Stimulated activated memory B cell treated with anti-CD40 and anti-IgM and Interleukin-4, amounts not matched to agents 10 μg/mL and 1 μg/mL and 100 μg/mL, for 72 hours (primary cell): ENCODE measurements at regions not wholly inside any gene's neighbourhood (a gene's known extent, or its start where the extent isn't known, plus 50 kb on each side); places are given as distances from the start of the nearest gene placed in this dataset.

Source experiments
- ATAC-seq: fragments of 150-1000 bp; cut with Tn5 transposase; 2 replicates; pipeline ENCODE4 v1.10.0; 2021
- H3K27ac Mint-ChIP-seq: one replicate; pipeline ENCODE4 v1.8.0; 2022; ENCODE audit warnings: mild to moderate bottlenecking, mixed read lengths
- H3K27me3 Mint-ChIP-seq: one replicate; pipeline ENCODE4 v1.8.0; 2022; ENCODE audit warnings: mixed read lengths
- H3K36me3 Mint-ChIP-seq: one replicate; pipeline ENCODE4 v1.8.0; 2022; ENCODE audit warnings: mixed read lengths
- H3K4me1 Mint-ChIP-seq: one replicate; pipeline ENCODE4 v1.8.0; 2022; ENCODE audit warnings: mixed read lengths
- H3K4me3 Mint-ChIP-seq: one replicate; pipeline ENCODE4 v1.8.0; 2022; ENCODE audit warnings: mild to moderate bottlenecking, moderate library complexity, mixed read lengths
- H3K9me3 Mint-ChIP-seq: one replicate; pipeline ENCODE4 v1.8.0; 2022; ENCODE audit warnings: mixed read lengths

GRCh38 chr7:33841705-33842129, 63.6 kb upstream of the BMPER start:
- H3K27ac Mint-ChIP-seq: no peak overlapping the region
- no peaks in the 10 kb centered on the region for H3K36me3 Mint-ChIP-seq
- no peak for ATAC-seq
- no peak overlapping the region for H3K4me3 Mint-ChIP-seq
- no peaks in the 10 kb centered on the region for H3K27me3 Mint-ChIP-seq
- no peaks in the 10 kb centered on the region for H3K4me1 Mint-ChIP-seq
- peaks cover 7% of the 10 kb centered on the region for H3K9me3 Mint-ChIP-seq

DNA sequence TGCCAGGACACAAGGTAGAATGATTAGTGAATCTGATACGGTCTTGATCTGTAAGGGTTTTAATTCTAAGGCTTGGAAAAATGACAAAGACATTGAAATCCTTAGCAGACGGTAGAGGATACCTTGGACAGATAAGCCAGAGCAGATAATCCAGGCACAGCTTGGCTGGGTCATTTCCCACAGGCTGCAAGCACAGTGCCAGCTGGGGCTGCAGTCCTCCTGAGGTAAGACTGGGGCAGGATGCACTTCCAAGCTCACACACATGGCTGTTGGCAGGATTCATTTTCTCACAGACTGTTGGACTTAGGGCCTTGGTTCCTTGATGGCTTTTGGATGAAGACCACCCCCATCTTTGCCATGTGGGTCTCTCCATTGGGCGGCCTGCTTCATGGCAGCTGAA, 63.2 kb upstream of the BMPER start:
- Mint-ChIP-seq H3K4me3 (no peak overlapping the region), H3K9me3 (peaks cover 3% of the 10 kb centered on the region), H3K27me3 (no peaks in the 10 kb centered on the region), H3K27ac (no peak overlapping the region), H3K4me1 (no peaks in the 10 kb centered on the region), H3K36me3 (no peaks in the 10 kb centered on the region)
- ATAC-seq: no peak

- Mint-ChIP-seq H3K36me3 (no peaks in the 10 kb centered on the region), H3K27me3 (peaks cover 20% of the 10 kb centered on the region), H3K27ac (no peak overlapping the region), H3K4me3 (no peak overlapping the region), H3K9me3 (peaks cover 3% of the 10 kb centered on the region), H3K4me1 (no peaks in the 10 kb centered on the region)
- no peak for ATAC-seq
These were observed 59.3 kb upstream of the BMPER start for GRCh38 chr7:33845991-33846509.

DNA sequence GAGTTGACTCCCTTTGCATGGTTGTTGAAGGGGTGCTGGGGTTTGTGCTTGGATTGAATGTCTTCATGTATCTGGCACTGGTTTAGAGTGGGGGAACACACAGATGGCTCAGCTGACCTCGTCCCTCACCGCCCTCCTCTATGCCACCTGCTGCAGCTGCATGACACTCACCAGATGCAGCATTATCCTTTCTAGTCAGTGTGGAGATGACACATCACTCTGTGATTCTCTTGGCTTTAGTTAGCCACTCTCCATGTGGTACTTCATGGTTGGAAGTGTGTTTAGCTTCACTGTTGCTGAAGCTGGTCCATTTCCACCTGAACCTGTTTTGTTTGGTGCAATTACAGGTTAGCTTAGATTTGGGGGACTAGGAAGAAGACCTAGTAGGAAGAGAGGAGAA, 56.3 kb upstream of the BMPER start:
- ATAC-seq: no peak
- H3K4me1 Mint-ChIP-seq: no peaks in the 10 kb centered on the region
- peaks cover 20% of the 10 kb centered on the region for H3K27me3 Mint-ChIP-seq
- no peaks in the 10 kb centered on the region for H3K36me3 Mint-ChIP-seq
- peaks cover 3% of the 10 kb centered on the region for H3K9me3 Mint-ChIP-seq
- H3K27ac Mint-ChIP-seq: no peak overlapping the region
- H3K4me3 Mint-ChIP-seq: no peak overlapping the region

DNA sequence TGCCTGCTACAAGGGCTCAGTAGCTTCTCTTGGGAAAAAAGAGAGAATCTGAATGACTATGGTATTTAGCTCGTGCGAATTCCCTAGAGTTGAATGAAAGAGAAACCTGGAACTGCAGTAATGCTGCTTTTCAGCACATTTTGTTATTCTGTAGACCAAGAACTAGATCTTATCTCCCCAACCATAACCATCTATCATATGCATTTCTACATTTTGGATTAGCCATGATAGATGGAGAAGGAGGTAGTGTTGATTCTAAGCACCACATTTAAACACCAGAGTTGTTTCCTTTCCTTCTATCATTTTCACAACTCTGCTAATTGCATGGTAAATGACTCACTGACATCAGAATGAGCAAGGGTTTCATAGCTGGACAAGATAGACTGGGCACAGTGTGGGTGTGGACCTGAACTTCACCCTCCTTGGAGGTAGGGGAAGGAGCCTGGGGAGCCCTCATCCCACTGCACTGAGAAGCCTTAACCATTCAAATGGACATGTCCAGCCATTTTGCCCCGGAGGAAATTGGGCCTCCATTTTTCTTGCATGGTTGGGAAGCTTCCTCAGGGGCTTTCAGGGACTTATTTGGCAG, 55.3 kb upstream of the BMPER start:
- no peak overlapping the region for H3K27ac Mint-ChIP-seq

DNA sequence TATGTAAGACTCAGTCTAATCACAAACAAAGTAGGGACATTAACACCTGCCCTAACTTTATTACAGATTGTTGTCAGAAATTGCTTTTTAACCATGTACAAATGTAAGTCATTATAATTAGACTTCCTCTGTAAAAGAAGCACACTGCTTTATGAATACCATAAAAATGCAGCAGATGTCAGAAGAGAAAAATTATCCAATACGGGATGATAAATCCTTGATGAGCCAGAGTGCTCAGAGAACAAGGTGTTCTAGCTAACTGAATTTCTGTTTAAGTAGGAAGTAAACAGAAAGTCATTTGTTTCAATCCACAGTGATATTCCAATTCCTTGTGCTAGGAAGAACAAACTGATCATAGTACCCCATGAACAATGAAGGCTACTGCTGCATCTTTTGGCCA, 54.6 kb upstream of the BMPER start:
- no peaks in the 10 kb centered on the region for H3K36me3 Mint-ChIP-seq
- H3K27me3 Mint-ChIP-seq: peaks cover 20% of the 10 kb centered on the region
- no peak for ATAC-seq
- no peak overlapping the region for H3K27ac Mint-ChIP-seq
- H3K4me1 Mint-ChIP-seq: no peaks in the 10 kb centered on the region
- H3K4me3 Mint-ChIP-seq: no peak overlapping the region
- no peaks in the 10 kb centered on the region for H3K9me3 Mint-ChIP-seq

More for the DNA sequence above, 55.3 kb upstream of the BMPER start:
- Mint-ChIP-seq H3K4me3 (no peak overlapping the region), H3K36me3 (no peaks in the 10 kb centered on the region), H3K4me1 (no peaks in the 10 kb centered on the region), H3K9me3 (no peaks in the 10 kb centered on the region), H3K27me3 (peaks cover 20% of the 10 kb centered on the region)
- no peak for ATAC-seq

DNA sequence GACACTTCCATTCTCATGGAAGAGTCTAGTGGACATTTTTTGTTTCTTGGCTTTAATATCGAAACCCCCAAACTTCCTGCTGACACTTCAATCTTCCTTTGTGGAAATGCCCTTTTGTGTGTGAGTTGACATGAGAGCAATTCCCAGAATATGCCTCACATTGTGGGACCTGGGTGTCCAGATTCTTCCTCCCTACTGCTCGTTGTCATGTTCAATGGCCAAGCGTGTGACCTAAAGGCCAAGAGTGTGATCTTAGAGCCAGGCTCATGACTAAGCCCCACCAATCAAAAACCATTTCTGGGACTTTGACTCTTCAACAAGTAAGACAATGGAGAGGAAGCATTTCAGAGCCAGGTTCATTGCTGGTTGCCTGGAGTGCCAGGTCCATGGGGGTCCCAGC, 52.5 kb upstream of the BMPER start:
- H3K4me1 Mint-ChIP-seq: no peaks in the 10 kb centered on the region
- H3K9me3 Mint-ChIP-seq: no peaks in the 10 kb centered on the region
- H3K27me3 Mint-ChIP-seq: peaks cover 20% of the 10 kb centered on the region
- H3K27ac Mint-ChIP-seq: no peak overlapping the region
- ATAC-seq: no peak
- H3K36me3 Mint-ChIP-seq: no peaks in the 10 kb centered on the region
- H3K4me3 Mint-ChIP-seq: no peak overlapping the region

DNA sequence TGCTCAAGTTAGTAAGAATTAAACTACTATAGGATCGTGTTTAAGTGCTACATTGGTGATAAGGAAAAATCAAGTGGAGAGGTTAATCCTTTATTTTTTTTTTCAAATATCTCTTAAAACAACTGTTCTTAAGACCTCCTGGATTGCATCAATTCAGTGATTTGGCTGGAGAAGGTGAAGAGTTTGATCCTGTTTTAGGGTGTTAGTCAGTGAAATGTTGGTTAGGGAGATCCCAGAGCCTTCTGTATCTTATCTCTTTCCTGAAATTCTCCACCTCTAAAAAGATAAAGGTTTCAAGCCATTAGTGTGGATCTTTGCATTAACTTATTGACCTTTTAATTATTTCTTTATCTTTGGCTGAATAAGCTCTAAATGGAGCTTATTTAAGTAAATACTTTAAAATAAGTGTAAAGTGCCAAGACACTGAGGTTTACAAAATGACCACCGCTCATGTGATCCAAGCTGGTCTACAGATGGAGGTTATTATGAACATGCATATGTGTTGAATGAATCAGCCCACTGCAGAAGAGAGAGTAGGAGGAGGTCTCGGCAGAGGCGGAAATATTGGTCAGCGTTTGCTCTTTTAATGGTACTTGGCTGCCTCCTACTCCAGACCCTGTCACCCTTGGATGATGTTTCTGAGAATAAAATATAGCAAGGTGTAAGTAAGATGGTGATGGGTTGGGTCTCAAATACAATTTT, 51.8 kb upstream of the BMPER start:
- Mint-ChIP-seq H3K27me3 (peaks cover 17% of the 10 kb centered on the region), H3K27ac (no peak overlapping the region), H3K9me3 (no peaks in the 10 kb centered on the region), H3K36me3 (no peaks in the 10 kb centered on the region), H3K4me3 (no peak overlapping the region), H3K4me1 (no peaks in the 10 kb centered on the region)
- no peak for ATAC-seq

DNA sequence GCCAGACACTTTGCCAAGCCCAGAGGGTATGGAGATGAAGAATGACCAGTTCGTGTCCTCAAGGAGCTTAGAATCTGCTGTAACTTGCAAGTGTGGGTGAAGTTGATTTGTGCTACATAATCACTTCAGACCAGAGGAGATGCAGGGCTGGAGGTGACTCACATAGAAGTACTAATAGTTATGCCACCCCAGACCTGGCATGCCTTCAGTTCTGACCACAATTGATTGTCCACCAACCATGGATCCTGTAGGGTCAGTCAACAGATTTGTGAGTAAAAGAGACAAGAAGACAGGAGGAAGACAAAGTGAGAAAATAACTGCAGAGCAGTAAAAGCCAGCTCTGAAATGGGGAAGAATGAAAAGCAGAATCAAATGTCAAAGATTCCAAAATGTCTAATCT, 51.2 kb upstream of the BMPER start:
- Mint-ChIP-seq H3K27ac (no peak overlapping the region), H3K36me3 (no peaks in the 10 kb centered on the region)

DNA sequence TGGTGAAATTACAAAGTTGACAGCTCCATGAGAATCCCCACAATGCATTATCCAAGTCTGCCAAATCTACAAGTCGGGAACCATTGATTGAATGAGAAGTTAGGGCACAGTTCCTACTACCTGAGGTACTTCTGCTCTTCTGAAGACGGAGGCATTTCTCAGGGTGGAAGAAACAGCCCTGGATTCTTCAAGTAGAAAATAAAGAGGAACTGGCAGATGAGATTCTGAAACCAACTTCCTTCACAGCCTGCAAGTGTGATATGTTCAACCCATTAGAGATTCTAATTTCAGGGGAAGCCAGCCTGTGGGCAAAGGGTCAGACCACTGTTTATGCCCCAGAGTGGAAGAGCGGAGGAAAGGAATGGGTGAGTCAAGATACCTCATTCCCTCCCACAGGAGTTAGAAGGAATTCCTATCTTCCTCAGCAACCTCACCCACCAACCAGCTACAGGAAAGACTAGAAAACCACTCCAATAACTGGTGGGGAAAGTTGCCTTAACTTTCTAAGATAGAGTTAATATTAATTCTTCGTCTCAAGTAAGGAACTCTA, 50.5 kb upstream of the BMPER start:
- Mint-ChIP-seq H3K27ac (no peak overlapping the region), H3K36me3 (no peaks in the 10 kb centered on the region), H3K4me1 (no peaks in the 10 kb centered on the region), H3K4me3 (no peak overlapping the region), H3K9me3 (no peaks in the 10 kb centered on the region), H3K27me3 (peaks cover 3% of the 10 kb centered on the region)
- peak; percentile 35 for ATAC-seq

More for the DNA sequence above, 51.2 kb upstream of the BMPER start:
- no peak for ATAC-seq
- H3K9me3 Mint-ChIP-seq: no peaks in the 10 kb centered on the region
- no peak overlapping the region for H3K4me3 Mint-ChIP-seq
- peaks cover 10% of the 10 kb centered on the region for H3K27me3 Mint-ChIP-seq
- H3K4me1 Mint-ChIP-seq: no peaks in the 10 kb centered on the region
